ENCODE measurements at regions not wholly inside any gene's neighbourhood (a gene's known extent, or its start where the extent isn't known, plus 50 kb on each side); places are given as distances from the start of the nearest gene placed in this dataset.

GRCh38 chr4:41360214-41360920 is 103.6 kb downstream of the UCHL1 start:
- peak; percentile 31 for DNase-seq

GRCh38 chr4:41360921-41361793 is 104.4 kb downstream of the UCHL1 start:
- DNase-seq = peak; percentile 7

- no peak for DNase-seq
Observed at GRCh38 chr4:41361794-41362526, 105.2 kb downstream of the UCHL1 start.

- no peak for DNase-seq
Observed at GRCh38 chr4:41362621-41363383, 106.1 kb downstream of the UCHL1 start.

- DNase-seq = peak; percentile 44
Observed at GRCh38 chr4:41363384-41363981, 106.8 kb downstream of the UCHL1 start.

- DNase-seq = no peak
Observed at GRCh38 chr4:41364876-41365275, 108.1 kb downstream of the UCHL1 start.

- DNase-seq = no peak
Observed at GRCh38 chr4:41365681-41366080, 109.0 kb downstream of the UCHL1 start.

GRCh38 chr4:41366911-41367517 is 110.3 kb downstream of the UCHL1 start:
- DNase-seq = no peak

- no peak for DNase-seq
Observed at GRCh38 chr4:41369680-41370079, 113.0 kb downstream of the UCHL1 start.

GRCh38 chr4:41373221-41373620 is 116.5 kb downstream of the UCHL1 start:
- no peak for DNase-seq

GRCh38 chr4:41374490-41374889 is 117.8 kb downstream of the UCHL1 start:
- DNase-seq = no peak

GRCh38 chr4:41375561-41375960 is 118.8 kb downstream of the UCHL1 start:
- no peak for DNase-seq

- DNase-seq = no peak
Observed at GRCh38 chr4:41377196-41377595, 120.5 kb downstream of the UCHL1 start.

GRCh38 chr4:41379230-41379629 is 122.5 kb downstream of the UCHL1 start:
- no peak for DNase-seq

- DNase-seq = peak; percentile 5
Observed at GRCh38 chr4:41380511-41381157, 123.9 kb downstream of the UCHL1 start.

- no peak for DNase-seq
Observed at GRCh38 chr4:41381384-41381783, 124.7 kb downstream of the UCHL1 start.

- DNase-seq = no peak
Observed at GRCh38 chr4:41384992-41385391, 128.3 kb downstream of the UCHL1 start.

GRCh38 chr4:41385481-41385880 is 128.8 kb downstream of the UCHL1 start:
- no peak for DNase-seq

- DNase-seq = no peak
Observed at GRCh38 chr4:41388080-41388479, 131.4 kb downstream of the UCHL1 start.

GRCh38 chr4:41389356-41389755 is 132.6 kb downstream of the UCHL1 start:
- no peak for DNase-seq

- DNase-seq = no peak
Observed at GRCh38 chr4:41390661-41391060, 133.9 kb downstream of the UCHL1 start.
